HG03571 (cell line): ENCODE measurements at regions not wholly inside any gene's neighbourhood (a gene's known extent, or its start where the extent isn't known, plus 50 kb on each side); places are given as distances from the start of the nearest gene placed in this dataset.
A peak's percentile ranks its signal among the peaks of the same experiment; 100 is the strongest.
"Not testable (repeated sequence)": the region's sequence is repeated elsewhere in the genome, so short reads cannot be mapped to it uniquely, and the experiment has no call there.

Experiments used
- ATAC-seq: cut with Tn5 transposase; IDR thresholded peaks from one replicate; pipeline ENCODE4 v1.9.1; 2021; ENCODE audit not compliant: unreplicated experiment

DNA sequence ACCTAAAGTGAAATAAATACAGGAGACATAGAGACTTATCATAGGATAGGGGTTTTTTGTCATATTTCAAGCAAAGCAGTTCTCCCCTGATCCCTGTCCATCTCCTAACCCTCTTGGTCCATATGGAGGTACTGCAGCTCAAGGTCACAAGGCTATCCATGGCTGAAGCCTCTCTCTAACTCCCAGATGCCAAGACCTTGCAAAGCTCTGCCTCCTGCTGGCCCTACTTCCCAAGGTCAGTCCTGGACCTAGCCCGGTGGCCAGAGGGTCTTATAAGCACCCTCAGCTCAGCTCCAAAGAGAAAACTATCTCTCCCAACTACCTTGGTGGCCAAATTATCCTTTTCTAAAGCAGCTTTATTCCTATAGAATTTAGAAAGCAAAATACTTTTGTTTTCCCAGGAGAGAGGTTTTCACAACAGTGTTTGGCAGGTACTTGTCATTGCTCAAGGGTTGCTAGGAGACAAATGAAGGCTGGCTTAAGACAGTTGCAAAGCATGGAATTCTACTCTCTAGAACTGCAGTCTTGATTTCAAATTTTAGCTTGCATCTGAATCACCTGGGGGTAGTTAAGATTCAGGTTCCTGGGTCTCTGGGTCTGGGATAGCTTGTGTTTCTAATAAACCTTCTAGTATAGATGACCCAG is 121.5 kb downstream of the XCL2 start:
- no peak for ATAC-seq

DNA sequence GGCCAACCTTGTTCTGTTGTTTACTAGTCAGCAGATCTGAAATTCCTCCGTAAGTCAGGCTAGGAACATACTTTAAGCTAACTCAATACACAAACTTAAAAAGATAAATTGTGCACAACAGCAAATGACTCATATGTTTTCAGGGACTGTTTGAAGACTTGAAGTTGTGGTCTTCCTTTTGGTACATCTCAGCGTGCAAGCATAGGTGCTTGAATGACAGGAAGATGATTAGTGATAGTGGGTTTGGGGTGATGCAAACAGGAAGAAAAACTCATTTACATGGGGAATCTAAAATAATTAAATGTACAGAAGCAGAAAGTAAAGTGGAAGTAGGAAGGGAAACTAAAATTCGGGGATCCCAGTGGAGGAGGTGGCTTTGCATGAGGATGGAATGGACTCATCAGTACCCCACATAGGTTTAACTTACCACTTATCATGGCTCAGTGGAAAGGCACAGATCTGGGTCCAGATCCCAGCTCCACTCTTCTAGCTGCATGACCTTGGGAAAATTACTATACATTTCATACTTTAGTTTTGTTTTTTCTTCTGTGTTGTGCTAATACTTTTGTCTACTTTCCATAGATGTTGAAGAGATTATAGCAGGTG is 122.3 kb downstream of the XCL2 start:
- ATAC-seq, result no peak

DNA sequence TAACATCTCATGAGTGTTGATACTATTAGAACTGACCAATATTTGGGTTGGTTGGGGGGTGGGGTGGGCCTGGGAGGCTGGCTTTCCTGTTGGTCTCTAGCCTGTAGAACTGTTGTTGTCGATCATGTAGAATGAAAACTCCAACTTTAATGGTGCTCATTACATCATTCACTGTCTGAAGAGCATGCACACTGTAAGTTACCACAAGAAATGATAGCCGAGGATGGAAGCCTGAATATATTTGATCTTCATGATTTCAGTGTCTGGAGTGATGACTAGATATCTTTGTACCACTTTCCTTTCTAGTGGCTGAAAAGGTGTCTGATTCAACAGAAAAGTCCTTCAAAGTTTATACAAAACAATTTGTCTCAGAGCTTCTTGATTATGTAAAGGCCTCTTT is 123.6 kb downstream of the XCL2 start:
- ATAC-seq, result no peak

DNA sequence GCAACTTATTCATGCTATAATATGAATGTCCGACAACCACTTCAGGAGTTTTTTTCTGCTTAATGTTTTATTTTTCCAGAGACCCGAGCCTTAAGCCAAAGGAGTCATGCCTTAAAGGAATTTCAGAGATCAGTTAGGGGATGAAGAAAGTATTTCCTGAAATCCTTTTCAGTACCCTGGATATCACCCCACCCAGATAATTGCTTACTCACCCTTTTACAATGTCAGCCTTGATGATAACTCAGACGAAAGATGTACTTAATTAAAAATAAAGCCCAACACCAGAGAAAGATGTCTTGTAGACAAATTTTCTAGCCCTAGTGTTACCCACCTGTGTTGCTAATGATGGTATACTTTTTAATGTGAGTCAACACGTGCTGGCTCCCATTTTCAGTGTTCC is 124.1 kb downstream of the XCL2 start:
- ATAC-seq, result no peak

DNA sequence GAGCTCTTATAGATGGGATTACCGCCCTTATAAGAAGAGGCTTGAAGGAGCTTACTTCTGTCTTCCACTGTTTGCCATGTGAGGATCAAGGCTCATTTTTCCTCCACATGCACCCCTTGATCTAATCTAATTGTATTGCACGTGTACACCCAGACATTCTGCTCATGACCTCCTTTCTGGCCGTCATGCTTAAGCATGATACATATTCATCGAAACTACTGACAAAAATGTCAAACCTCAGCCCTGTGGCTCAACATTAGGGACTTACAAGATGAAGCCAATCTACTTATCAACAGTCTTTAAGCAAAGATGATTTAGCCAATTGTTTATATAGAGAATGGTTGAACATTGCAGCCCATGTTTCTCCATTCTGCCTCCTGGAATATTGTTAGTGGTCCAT is 127.6 kb downstream of the XCL2 start:
- no peak for ATAC-seq

DNA sequence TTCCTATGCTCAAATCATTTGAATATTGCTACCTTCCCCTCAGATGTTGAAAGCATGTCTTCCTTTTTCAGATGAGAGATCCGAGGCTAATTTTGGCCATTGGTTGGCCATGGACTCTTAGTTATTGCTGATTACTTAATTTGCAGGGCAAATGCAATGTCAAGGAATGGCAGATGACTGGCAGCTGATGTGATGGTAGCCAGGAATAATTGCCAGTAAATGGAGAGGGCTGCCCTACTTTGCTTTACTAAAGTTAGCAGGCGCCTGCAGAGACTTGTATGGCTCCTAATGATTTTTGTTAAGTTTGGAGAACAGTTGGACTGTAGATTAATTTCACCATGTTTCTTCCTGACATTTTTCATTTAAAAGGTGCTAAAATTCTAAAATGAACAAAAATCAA is 128.9 kb downstream of the XCL2 start:
- ATAC-seq, result no peak

DNA sequence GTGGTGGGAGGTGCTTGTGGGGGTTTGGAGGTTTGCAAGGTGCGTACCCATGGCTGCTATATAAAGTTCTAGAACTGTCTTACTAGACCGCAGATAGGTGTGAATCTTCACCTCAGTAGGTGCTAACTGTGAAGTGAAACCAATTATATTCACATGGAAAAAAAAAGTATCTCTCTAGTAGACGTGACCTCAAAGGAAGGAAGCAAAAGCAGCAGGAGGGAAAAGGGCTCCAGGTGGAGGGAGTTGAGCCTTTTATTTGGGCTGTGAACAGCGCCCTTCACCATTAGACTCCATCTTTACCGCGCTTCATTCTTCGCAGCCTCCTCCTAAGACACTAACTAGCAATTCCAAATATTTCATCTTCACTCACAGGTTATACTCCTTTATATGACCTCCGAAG is 129.8 kb downstream of the TBX19 start:
- ATAC-seq, result no peak

DNA sequence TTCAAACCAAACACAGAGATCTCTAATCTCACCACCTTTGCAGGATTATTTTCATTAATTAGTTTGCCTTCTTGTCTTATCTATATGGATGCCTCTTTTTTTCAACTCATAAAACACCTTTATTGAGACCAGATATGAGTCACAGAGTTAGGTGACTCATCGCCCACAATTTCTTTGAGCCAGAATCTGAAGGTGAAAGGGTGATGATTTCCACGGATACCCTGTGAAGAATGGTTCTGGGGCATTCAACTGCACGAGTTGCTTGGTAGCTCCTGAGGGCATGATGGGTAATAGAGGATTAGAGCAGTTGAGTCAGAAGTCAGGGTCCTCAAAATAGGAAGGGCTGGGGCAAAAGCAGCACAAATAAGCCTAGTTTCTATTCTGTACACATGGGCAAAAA is 128.2 kb downstream of the TBX19 start:
- peak; percentile 68 for ATAC-seq

DNA sequence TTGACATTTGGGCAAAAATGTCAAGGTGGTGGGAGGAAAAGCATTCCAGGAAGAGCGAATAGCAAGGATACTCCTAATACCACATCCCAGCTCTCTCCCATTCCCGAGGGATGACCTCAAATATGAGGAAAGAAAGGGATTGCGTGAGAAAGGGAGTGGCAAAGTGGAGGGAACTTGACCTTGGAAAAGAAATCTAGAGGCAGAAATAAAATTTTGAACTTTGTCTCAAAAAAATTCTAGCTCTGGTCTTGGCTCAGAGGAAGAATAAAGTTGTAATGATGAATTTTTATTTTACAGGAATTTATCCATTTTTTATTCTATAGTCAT is 127.8 kb downstream of the TBX19 start:
- no peak for ATAC-seq

DNA sequence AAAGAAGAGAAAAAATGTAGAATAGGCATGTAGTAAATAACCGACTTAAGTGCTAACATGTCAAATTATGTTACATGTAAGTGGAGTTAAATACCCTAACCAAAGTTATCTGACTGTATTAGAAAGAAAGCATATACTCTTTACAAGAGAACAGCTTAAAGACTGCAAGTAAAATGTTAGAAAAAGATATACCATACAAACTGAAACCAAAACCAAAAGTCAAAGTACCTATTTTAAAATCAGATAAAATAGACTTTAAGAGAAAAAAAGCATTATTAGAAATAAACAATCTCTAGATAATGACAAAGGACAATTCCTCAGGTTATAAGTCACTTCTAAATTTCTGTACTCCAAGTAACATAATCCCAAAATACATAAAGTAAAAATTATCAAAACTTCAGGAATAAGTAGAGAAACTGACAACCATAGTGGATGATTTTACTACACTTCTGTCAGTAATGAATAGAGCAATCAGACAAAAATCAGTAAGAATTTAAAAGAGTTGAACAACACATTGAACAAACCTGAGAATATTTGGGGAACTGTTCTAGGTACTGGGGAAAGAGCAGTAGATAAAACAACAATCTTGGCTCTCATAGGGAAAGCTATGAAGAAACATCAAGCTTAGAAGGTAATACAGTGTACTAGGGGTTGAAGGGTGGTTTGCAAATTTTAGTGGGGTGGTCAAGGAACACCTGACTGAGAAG is 127.3 kb downstream of the TBX19 start:
- ATAC-seq, result no peak

DNA sequence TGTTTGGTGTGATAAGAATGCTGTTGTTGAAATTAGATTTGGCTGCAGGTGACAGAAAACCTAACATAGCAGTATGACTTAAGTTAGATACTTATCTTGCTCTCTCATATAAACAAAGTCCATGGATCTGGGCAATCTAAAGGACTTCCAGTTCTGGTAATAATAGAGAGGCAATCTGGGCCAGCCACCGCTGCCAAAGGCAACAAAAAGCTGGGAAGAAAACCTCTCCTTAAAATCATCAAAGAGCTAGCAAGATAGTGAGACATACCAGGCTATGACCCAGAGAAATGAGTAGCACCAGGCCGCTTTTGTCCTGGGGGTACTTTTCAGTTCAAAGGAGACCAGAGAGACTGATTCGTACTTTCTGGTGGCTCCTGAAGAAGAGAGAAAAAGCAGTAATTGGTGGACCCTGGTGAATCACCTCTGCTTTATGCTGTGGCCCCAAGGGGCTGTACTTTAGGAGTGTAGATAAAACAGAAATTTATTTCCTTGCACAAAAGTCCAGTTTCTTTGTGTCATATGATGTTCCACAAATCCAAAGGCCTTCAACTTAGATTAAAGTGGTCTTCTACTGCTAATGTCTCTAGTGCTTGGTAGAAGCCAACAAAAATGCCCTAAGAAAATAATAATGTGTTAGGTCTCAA is 125.4 kb downstream of the TBX19 start:
- ATAC-seq, result no peak

DNA sequence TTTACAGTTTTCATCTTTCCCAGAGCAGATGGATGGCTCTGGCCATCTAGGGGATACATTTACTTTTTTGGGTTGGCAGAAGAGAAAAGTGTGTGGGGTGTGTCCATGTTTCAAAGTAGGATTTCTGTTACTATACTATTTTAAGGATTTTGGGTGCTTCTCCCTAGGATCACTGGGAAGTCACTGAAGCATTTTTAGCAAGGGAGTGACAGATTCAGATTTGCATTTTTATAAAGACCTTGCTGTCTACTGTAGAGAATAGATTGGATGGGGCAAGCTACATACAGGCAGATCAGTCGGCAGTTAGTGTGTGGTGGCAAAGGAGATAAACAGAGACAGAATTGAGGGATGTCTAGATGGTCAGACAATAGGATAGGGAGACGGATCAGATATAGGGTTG is 122.5 kb downstream of the TBX19 start:
- no peak for ATAC-seq

DNA sequence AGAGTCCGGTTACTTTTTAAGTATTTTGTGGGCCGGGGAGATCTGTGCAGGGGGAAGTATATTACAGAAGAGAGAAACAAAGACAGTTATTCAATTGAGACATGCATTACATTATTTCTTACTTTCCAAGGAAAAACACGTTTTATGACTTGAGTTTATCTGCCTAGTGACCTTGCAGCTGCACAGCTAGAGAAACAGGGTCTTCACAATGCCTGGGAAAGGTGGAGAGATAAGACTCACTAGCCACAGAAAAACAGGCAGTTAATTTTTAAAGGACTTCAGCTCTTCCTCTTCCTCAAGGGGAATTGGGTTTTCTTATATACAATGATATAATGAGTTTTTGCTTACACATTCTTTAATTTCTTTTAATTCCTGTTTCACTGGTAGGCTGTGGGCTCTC is 121.8 kb downstream of the TBX19 start:
- ATAC-seq, result not testable (repeated sequence)

DNA sequence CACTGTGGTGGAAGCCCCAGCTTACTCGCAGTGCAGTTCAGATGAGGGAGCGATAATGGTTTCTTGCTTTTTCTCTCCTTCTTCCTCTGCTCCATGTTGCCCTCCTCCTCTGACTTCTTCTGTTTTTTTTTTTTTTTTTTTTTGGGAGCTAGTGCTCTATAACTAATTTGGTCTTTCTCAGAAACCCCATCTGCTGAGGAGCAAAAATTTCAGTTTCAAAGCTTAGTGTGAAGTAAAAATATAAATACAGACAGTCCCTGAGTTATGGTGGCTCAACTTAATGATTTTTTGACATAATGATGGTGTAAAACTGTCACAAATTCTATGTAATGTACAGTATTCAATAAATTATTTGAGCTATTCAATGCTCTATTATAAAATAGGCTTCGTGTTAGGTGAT is 120.7 kb downstream of the TBX19 start:
- no peak for ATAC-seq

DNA sequence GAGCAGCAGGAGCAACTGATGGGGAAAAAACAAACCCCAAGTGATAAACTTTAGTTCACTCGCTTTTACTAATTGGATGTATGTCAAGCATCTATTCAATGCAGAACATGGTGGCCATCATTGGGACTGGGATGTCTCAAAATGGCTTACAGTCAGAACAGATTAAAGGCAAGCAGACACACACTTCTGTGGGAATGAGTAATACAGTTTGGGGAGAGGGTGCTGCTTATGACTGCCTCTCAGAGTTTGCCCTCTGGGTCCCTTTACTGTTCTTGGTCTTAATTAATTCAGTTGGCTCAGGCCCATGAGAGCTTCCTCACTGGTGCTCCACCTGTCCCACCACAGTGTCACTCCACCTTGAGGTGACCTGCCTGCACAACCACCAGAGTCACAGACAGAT is 119.5 kb downstream of the TBX19 start:
- no peak for ATAC-seq

DNA sequence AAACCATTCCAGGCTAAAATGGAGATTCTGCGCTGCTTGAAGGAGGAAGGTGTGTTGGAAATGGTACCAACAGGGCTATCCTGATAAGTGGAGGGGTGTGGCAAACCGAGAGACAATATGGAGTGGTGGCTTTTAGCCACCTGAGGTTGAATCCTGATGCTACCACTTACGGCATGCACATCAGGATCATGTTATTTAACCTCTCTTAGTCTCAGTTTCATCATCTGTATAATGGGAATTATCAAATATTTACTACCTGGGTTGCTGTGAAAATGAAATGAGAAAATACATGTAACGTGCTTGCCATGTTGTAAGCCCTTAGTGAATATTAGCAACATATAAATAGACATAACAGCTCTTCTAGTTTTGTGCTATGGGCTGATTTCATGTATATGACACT is 117.1 kb downstream of the TBX19 start:
- ATAC-seq, result no peak

DNA sequence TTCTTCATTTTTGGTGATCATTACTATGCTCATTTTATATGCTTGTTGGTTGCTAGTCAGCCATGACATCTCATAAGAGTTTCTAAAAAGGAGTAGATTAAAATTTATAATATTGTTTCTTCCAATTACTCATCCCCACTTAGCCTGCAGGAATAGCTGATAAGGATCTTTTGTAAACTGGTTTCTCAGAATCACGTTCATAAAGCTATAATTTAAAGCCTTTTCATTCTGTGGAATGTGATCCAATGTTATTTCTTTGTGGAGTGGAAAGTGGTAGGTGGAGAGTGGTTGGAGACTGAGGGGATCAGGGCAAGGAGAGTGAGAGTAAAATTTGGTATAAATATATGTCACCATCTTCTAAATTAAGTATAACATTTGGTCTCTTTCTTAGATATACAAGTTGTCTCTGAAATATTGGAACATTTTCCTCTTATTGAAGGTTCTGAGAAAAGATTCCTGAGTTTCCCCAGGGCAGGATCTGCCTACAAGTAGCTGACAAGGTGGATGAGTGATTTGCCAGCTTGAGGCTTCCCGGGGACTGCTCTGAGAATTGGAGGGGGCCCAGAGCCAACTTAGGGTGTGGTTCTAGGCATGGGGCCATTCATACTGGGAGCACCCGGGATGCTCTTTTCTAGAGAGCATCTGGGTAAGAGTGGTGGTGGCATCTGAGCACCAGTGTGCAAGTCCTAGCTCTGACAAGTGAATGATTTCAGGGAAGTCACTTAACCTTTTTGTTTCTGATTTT is 116.4 kb downstream of the TBX19 start:
- ATAC-seq, result no peak

DNA sequence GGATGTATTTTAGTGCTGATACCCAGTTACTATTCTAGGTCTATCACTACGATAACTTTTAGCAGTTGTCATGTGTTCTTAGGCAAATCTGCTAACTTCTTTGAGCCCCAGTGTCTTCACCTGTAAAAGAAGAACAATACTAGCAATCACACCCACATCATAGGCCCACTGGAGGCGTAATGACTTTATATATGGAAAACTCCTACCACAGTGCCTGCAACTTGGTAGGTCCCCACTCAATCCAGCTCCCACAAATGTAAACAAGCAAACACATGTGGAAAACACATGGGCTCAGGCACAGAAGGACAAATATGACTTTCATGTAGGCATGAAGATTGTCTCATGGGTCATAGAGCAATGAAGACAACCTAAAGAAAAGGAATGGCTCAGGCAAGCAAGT is 115.8 kb downstream of the TBX19 start:
- ATAC-seq, result no peak

DNA sequence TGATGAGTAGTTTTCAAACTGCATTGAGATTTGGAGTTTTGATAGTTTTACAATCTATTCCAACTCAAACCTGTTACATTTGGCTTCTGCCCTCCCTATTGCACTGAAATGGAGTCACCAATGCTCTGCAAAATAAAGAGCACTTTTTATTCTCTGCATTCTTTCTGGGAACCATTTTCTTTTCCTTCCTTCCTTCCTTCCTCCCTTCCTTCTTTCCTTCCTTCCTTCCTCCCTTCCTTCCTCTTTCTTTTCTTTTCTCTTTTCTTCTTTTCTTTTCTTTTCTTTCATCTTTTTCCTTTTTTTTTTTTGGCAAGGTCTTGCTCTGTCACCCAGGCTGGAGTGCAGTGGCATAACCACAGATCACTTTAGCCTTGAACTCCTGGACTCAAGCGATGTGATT is 114.2 kb downstream of the TBX19 start:
- ATAC-seq, result no peak

DNA sequence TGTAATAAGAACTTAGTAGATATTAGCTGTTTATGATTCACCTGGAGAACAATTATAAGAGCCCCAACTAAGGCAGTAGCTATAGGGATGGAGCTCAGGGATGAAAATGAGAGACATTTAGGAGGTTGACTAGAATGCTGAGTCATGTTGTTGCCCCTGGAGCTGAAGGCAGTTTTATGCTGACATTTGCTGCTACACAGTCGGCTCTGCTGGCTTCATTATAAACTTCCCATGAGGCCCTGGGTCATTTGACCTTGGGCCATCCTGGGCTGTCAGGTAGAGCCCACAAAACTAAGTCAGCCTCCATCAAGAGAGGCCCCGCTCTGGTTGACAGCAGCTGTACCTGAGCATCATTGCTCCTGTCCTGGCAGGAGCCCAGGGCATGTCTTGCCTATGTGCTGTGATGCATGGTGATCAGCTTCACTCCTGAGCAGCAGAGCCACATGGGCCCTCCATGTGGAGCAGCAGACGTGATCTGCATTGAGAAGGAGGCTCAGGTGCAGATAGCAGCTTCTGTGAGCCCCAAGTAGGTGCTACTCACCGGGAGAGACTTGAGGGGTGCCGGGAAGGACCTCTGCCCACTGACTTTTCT is 112.4 kb downstream of the TBX19 start:
- no peak for ATAC-seq
